HEK293 (cell line): ENCODE measurements at regions not wholly inside any gene's neighbourhood (a gene's known extent, or its start where the extent isn't known, plus 50 kb on each side); places are given as distances from the start of the nearest gene placed in this dataset.

Experiments
- KLF10 ChIP-seq: fragments of 450-650 bp; IDR thresholded peaks from 2 replicates; pipeline ENCODE4 v1.5.1; 2018; ENCODE audit warnings: missing biosample characterization, mild to moderate bottlenecking, missing genetic modification characterization
- PRDM1 ChIP-seq: fragments of 450-650 bp; formaldehyde crosslinking; IDR thresholded peaks from 2 replicates; pipeline ENCODE4; 2016; ENCODE audit warnings: missing biosample characterization, missing genetic modification characterization
- TCF7L2 ChIP-seq: IDR thresholded peaks from 2 replicates; pipeline ENCODE4 v1.6.1; 2011; ENCODE audit warnings: low read depth, mild to moderate bottlenecking, inconsistent platforms, low read length, moderate library complexity, borderline replicate concordance
- ZNF610 ChIP-seq: fragments of 450-650 bp; formaldehyde crosslinking; IDR thresholded peaks from 2 replicates; pipeline ENCODE4 v1.5.1; 2016; ENCODE audit warnings: missing biosample characterization, missing genetic modification characterization, borderline replicate concordance
- ZNF768 ChIP-seq: fragments of 450-650 bp; formaldehyde crosslinking; IDR thresholded peaks from 2 replicates; pipeline ENCODE4 v1.5.1; 2018; ENCODE audit warnings: missing biosample characterization, mild to moderate bottlenecking, missing genetic modification characterization
- TF ChIP-seq, protein P1 (sequence below): fragments of 450-650 bp; formaldehyde crosslinking; IDR thresholded peaks from 2 replicates; pipeline ENCODE4 v1.5.1; 2016; ENCODE audit warnings: missing biosample characterization, missing genetic modification characterization

DNA sequence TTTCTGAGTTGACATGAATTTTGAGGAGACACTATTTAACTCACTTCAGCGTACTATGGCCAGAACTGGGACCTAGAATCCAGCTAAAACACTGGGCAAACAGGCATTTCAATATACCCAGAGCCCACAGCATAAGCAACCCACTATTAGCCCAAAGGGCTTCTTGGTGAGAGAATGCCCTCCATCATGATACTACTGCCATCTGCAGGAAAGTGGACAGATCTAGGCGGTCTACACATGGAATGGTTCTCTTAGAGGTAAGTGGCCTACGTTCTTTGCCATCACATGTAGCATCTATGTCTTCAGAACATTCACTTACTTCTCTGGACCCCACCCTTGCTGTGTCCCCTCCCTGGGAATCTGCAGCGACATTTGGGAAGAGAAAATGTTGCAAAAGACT lies 181.3 kb upstream of the LINC00305 start:
- TF ChIP-seq, protein P1, sequence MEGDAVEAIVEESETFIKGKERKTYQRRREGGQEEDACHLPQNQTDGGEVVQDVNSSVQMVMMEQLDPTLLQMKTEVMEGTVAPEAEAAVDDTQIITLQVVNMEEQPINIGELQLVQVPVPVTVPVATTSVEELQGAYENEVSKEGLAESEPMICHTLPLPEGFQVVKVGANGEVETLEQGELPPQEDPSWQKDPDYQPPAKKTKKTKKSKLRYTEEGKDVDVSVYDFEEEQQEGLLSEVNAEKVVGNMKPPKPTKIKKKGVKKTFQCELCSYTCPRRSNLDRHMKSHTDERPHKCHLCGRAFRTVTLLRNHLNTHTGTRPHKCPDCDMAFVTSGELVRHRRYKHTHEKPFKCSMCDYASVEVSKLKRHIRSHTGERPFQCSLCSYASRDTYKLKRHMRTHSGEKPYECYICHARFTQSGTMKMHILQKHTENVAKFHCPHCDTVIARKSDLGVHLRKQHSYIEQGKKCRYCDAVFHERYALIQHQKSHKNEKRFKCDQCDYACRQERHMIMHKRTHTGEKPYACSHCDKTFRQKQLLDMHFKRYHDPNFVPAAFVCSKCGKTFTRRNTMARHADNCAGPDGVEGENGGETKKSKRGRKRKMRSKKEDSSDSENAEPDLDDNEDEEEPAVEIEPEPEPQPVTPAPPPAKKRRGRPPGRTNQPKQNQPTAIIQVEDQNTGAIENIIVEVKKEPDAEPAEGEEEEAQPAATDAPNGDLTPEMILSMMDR (tag by site-specific recombination), result no peak
- TF ChIP-seq ZNF610 (tag by site-specific recombination) (no peak), ZNF768 (tag by site-specific recombination) (no peak), PRDM1 (tag by site-specific recombination) (no peak), KLF10 (tag by site-specific recombination) (no peak), TCF7L2 (no peak)
